Colon (tissue), 2 donors: ENCODE measurements at regions not wholly inside any gene's neighbourhood (a gene's known extent, or its start where the extent isn't known, plus 50 kb on each side); places are given as distances from the start of the nearest gene placed in this dataset.

Experiments
- FAIRE-seq: peaks from 2 replicates; lab custom pipeline; 2012; peaks lifted over from hg19 to GRCh38; lab: Jason Lieb, UNC
- donor health status: control.
- donor health status: control.

DNA sequence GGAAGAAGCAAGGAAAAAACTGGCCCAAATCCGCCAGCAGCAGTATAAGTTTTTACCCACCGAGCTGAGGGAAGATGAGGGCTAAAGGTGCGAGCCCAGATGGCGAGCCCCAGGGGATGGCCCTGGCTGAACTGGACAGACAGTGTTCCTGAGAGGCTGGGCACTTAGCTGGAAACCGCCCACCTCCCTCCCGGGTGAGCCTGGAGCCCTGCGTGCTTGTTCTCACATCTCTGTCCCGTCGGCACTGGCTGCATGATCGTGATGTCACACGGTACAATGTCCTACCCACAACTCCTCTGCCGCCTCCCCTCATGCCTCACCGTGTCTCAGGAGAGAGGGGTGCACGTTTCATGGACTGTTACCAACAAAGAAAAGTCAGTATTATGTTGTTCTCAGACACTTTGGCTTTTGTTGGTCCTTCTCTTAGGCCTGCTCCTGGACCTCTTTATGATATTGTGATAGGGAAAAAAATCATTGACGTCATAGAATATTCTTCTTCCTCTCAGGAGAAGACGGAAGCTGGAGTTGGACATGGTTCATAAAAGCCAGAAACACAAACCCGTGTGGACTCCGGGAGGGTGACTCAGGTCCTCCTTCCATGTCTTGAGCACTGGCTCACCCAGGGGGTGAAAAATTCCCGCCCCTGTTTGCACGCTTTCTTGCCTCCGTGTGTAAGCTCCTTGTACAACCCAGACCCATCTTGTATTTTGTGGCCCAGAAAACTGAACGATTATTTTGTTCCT lies 201.8 kb upstream of the TPM1 start:
- FAIRE-seq = no peak

DNA sequence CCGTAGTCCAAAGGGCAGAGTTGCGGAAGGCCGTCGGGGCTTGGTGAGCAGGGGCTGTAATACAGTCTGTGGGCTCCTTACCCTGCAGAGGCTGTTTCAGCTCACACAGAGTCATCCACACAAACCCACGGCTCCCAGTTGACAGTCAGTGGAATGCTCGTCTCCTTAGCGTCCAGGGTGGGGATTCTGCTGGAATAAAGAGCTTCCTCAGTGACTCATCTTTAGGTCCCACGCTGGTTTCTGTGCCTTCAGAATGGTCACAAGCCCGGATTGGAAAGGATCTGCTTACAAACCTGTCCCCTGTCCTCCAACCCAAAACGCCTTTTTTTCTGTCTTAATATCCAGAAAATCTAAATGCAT lies 201.3 kb upstream of the TPM1 start:
- FAIRE-seq = no peak

DNA sequence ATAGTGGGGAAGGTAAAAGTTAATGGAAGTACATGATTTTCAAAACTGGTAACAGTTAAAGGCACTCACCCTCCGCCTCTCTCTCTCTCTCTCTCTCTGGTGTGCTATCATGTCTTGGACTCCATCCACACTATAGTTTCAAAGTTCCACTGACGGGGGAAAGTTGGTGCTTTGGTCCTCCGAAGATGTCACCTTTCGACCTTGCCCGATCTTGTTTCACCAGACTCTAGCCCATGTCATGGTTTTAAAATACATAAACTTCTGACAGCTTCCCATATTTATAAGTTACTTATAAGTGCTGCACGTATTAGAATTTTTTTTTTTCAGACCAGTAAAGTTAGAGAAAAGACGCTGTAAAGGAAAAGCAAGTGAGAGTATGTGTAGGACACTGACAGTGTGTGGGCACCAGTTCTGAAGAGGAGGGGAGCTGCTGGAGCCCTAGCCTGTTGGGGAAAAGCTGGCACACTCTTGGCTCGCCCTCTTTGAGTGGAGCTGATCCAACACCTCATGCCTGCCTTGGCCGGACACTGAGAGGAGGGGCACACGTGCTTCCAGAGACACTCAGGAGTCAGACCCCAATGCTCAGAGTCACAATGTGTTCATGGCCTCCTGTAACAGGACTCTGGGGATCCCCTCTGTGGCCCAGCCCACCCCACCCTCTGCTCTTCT lies 200.5 kb upstream of the TPM1 start:
- no peak for FAIRE-seq

DNA sequence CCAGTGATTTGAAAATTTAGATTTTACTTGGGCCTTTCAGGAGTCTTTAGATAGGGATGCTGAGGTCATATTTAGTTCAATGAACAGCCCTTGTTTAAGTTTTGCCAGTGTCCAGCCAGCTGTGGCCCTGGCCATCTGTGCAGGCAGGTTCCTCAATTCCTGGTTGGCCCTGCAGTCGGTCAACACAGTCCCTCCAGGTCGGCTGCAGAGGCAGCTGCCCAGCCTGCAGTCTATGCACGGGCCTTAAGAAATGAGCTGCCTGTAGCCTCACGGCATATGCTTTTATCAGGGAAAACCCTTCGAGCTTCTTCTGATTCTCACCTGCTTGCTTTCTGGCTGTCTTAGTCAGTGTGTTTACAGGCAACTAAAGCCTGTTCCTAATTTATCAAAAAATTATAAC lies 199.2 kb upstream of the TPM1 start:
- no peak for FAIRE-seq

DNA sequence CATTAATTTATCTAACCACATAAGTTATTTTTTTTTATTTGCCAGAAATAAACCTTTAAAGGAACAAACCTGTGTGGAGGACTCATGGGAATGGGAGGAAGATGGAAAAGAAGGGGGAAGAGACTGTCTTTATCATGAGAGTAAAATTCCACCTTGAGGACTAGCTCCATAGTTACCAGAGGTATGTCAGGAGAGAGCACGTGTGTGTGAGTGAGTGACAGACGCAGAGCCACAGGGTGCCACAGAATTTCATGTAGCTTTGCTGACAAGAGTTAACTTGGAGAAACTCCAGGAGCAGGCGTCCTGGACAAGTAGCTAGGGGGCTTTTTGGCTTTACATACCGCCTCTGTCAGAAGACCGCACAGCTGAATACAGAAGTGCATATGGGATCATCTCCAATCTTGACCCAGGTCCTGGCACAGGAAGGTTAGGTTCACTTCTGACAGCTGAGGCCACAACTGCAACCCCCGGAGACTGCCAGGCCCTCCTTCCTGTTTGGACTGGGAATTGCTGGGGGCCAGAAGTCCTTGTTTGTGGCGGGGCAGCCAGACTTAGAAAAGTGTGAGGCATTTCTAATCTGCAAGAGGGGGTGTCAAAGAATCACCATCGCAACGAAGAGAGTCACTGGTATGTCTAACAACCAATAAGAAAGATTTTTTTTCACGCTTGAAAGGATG lies 197.8 kb upstream of the TPM1 start:
- FAIRE-seq = no peak

DNA sequence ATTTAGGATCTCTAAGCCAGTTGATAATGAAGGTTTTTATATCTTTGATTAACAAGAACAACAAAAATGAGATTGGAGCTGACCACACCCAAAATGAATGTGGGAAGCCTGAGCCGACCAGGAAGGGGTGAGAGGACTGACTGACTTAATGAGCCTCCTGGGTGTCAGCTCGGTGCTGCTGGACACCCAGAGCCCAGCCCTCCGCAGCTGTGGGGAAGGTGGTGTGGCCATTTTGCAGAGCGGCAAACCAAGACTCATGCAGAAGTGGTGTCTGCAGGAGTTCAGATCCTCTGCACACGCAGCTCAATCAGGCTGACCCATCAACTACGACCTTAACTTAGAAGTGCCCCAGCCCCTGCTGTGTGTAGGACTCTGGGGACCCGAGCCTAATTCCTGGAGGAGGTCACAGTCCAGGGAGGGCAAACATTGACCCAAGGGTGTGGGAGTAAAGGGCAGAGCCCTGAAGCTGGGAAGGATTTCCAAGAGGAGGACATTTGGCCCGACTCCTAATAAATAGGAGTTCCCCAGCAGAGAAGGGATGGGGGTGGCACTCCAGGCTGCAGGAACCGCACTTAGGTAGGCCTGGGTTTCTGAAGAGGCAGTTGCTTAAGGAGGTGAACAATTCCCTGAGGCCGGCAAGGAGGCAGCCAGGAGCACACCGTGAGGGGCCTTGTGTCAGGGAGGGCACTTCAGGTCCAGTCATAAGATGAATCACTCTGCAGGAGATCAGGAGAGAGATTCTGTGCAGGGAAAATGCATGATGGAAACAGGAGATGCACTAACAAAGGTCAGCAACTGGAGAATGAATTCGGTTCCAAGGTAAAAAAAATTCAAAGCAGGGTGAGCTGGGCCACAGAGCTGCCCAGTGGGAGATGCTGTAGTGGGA lies 197.1 kb upstream of the TPM1 start:
- no peak for FAIRE-seq

DNA sequence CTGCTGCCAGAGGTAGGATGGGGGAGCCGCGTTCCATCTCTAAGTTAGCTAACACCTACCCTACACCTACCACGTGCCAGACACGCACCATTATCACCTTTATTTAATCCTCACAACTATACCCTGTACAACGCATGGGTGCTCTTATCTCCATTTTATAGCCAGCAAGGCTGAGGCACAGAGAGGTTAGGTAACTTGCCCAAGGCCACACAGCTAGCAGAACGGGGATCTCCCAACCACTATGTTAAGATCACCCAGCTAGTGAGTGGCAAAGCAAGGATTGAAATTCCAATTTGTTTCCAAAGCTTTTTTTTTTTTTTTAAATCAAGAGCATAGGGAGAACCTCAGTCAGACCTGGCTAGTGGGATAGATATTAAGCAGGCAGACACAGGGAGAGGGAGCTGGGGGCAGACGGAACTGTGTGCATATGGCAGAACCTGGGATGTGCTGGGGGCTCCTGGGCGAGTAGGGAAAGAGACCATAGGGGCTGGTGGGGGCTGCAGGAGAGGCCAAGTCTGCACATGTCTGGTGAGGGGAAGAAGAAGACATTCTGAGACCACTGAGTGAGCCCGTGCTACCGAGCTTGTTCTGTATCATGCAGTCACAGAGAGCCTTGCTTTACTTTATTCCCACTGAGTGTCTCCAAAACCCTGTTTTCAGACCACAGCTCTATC lies 196.3 kb upstream of the TPM1 start:
- no peak for FAIRE-seq

DNA sequence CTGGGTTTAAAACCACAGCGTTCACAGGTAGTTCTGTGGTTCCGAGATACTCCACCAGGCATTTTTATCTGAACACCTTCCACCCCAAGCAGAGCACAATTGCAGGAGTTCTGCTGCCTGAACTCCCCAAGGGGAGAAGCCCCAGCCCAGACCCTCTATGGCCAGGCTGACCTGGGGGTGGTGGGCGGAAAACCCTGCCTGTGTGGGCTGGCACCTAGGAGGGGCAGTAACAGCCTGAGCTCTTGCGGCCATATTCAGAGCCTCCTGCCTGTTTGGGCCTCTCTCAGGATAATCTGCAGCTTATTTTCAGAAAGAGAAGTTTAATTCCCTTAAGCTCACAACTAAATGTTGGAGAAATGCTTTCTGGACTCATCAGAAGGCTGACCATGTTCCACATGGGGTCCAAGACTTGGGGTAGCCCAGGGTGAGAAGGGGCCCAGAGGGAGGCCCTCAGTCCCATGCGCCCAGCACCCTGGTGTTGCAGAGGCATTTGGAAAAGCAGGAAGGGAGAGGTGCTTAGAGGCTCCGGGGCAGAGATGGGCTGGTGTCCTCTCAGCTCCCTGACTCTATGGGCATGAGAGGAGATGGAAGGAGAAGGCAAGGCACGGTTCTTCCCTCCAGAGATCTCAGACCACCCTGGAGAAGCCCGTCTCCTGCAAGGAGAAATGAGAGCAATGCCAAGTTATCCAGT lies 195.6 kb upstream of the TPM1 start:
- FAIRE-seq = no peak

DNA sequence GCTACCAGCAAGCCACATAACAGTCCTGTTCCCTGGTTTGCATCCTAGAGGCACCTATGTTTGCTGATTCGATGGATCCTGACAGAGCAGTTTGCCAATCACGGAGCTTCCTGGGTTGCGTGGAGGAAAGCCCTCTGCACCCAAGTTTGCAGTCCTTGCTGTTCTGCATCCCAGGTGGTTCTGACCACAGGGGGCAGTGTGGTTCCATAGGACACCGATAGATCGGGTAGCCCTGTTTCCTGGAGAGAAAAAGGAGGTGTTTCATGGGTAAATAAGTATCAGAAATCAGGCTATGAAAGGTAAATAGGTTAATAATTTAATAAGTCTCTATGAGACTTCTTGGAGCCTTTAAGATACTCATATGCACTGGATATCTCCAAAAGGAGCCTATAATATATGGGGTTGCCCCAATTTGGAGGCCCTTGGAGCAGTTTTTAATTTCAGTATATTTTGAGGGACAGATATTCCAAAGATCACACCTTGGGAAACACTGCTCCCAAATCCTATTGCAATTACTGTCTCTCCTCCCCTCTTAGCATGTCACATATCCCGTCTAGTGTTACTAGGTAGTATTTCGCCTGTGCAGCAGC lies 194.6 kb upstream of the TPM1 start:
- FAIRE-seq = no peak

DNA sequence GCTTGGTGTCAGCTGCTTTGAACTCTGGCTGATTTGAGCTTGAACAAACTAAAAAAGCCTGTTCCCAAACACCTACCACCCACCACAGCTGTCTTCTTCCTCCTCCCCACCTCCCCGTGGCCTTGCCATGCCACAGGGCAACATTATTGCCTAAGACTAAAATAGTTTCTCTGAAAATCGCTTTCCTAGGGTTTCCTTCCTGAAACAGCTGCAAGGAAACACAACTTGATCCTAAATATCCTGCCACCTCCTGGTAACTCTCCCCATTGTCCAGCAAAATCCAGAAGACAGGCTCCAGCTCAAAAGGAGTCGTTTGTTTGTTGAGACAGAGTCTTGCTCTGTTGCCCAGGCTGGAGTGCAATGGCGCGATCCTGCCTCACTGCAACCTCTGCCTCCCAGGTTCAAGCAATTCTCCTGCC lies 193.9 kb upstream of the TPM1 start:
- FAIRE-seq = no peak

DNA sequence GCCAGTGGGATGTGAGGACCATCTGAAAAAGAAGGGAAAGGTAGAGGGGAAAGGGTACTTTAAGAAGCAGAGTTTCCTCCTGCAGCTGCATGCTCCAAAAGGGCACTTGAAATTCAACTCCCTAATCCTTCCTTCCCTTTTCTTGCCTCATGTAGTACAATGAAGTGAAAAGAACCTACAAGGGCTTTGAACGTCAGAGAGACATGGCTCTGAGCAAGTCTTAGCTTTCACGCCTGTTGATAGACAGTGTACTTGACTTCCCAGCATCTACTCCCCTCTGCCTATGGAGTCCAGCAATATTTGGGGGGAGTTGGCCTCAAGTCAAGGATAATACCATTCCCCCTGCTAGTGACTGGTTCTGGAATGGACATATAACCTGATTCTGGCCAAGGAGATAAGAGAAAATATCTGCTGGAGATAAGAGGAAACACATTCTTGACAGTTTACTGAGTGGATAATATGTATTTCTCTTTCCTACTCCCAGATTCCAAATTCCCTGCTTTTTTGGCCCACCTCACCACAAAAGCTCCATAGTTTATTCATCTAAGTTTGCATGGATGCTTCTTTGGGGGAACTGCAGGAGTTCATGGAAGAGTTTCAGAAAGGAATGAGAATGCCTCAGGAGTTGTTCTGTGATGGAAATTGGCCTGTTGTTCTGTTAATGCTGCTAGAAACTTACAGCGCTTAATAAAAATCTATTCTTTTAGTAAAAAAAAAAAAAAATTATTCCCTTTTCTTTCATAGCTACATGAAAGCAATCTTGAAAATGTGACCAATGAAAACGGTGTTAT lies 193.0 kb upstream of the TPM1 start:
- no peak for FAIRE-seq

DNA sequence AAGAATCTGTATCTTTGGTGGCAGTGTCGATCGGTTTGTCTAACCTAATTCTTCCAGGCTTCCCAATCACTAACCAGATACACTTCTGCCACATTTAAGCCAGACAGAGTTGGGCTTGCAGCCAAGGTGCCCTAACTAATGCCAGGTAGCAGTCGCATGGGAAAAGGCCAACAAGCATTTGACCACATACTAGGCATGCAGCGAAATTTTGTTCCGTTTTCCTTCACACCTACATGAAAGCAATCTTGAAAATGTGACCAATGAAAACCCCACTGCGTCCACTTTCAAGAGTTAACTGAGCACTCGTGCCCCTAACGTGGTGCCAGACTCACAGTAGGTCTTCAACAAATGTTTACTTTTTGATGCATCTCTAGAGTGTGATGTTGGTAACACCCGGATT lies 192.2 kb upstream of the TPM1 start:
- FAIRE-seq = no peak

DNA sequence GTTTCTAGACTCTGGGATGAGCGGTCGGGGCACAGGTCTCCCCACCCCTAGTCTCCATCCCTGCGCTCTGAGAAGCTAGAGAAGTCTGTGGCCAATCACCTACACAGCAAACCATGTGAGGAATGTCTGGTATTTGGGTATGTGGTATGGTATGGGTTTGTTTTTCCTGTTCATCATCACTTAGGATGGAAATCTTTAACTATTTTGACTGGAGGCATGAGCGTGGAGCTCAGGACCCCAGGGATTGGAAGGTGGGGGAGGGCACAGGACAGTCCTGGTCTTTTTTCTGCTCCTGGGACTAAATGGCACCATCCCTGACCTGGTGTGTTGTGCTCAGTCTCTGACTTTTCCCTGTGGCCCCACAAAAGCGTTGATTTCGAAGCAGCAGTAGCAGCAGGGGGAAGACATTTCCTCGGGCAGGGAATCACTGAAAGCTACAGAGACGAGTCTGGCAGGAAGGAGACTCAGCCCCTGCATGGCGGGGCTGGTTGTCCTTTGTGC lies 191.7 kb upstream of the TPM1 start:
- no peak for FAIRE-seq

DNA sequence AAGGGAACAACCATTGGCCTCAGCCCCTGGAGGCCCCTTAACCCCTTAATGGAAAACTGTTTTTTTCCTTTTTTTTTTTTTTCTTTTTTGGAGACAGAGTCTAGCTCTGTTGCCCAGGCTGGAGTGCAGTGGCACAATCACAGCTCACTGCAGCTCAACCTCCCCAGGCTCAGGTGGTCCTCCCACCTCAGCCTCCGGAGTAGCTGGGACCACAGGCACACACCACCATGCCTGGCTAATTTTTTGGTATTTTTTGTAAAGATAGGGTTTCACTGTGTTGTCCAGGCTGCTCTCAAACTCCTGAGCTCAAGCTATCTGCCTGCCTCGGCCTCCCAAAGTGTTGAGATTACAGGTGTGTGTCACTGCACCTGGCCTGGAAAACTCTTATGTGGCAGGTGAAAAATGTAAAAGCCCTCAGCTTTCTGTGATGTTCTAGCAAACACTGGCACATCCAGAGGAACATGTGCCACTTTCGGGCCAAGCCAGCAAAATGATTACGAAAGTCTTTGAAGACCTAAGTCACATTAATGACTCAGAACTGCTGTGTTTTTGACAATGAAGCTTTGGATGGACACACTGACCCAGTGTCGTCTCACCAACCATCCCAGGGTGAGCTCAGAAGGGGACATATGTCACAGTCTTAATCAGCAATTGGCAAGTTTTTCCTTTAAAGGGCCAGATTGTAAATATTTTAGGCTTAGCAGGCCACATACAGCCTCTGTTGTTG lies 189.3 kb upstream of the TPM1 start:
- no peak for FAIRE-seq

DNA sequence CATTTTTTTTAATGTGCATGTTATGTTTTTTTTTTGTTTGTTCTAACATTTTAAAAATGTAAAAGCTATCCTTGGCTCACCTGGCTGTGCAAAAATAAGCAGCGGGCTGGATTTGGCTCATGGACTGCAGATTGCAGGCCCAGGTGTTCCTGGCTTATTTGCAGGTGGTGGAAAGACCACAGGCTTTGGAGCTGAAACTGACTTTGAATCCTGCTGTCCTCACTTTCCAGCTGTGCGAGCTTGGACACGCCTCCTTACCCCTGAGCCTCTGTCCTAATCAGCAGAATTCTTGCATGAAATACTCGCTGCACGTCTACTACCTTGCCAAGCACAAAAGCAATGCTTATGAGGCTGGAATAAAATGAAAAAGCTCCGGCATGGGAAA lies 188.7 kb upstream of the TPM1 start:
- no peak for FAIRE-seq

DNA sequence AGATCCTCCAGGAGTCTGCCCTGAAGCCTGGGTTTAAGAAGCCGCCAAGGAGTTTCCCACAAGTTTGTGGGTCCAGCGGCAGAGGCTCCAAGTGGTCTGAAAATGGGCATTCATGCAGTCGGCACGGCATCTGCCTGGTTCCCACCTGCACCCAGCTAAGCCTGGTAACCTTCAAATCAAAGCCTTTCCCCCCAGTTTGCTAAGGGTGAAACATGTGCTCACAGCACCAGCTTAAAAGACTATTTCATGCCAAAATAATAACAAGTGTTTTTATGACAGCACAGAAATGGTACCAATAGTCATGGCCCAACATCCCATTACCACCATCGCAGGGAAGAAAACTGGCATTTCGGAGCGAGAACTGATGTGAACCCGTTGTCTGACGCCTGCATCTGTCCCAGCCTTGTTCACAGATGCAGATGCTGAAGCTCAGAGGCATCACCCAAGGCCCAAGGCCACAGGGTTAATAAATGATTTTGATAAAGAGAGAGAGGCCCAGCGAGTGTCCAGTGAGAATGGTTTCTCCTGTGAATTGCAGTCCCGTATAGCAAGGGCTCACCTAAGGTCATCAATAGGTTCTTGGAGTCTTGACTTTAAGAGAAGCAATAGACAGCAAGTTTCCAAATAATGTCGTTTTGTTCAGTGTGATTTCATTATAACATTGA lies 188.0 kb upstream of the TPM1 start:
- no peak for FAIRE-seq

DNA sequence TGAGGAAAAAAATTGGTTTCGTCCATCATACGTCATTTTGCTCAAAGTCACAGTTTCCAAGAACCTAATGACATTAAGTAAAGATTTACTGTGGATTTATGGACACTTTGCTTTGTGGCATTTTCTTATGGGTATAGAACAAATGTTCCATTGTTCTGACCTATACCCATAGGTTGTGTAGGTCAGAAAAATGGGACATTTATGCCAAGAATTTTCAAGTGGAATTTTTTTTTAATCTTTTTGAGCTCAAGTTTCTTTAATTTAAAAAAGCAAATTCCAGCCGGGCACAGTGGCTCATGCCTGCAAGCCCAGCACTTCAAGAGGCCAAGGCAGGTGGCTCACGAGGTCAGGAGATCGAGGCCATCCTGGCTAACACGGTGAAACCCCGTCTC lies 187.5 kb upstream of the TPM1 start:
- no peak for FAIRE-seq

DNA sequence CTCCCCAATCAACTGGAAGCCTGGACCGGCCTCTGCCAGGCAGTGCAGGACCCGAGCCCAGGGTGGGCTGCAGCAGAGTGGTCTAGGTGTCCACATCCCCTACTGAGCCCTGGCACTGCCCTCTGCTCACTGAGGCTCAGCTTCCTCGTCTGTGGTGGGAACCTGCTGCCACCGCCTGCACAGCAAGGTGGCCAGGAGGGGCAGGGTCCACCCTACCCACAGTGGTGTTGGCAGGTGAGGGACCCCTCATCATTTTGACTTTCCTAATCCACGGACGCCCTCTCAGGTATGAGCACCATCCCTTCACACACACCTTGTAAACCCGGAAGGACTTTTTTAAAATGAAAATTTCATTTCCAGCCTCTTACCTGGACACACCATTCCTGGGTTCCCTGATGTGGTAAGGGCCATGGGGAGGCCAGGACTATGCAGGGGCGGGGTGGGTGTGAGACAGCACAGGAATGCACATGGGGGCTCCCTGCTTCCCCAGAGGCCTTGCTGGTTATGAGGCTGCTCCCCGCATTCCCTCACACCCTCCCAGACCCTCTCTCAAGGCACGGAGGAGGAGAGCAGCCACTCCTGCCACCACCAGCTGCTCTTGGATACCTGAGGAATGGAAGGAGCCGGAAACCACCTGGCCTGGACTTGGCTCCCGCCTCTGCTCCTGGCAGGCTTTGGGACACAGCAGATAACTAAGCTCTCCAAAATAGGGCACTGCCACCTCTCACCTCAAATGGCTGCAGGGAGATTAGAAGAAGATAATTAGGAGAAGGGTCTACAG lies 185.9 kb upstream of the TPM1 start:
- FAIRE-seq = no peak
